NT2/D1 (cell line): ENCODE measurements at regions not wholly inside any gene's neighbourhood (a gene's known extent, or its start where the extent isn't known, plus 50 kb on each side); places are given as distances from the start of the nearest gene placed in this dataset.

Experiments used
- DNase-seq: peaks from one replicate; pipeline ENCODE4 v3.0.0-alpha.2; 2011; ENCODE audit warnings: low read depth, low spot score
- H3K27me3 ChIP-seq: 2 replicates; pipeline ENCODE4 v1.6.0; 2011; ENCODE audit warnings: mild to moderate bottlenecking; ENCODE audit not compliant: insufficient read length, insufficient read depth
- H3K36me3 ChIP-seq: 2 replicates; pipeline ENCODE4 v1.6.1; 2011; ENCODE audit warnings: mild to moderate bottlenecking, low read length, mixed read lengths; ENCODE audit not compliant: insufficient read depth, insufficient read length
- H3K4me1 ChIP-seq: 2 replicates; pipeline ENCODE4 v1.5.1; 2011; ENCODE audit not compliant: insufficient read depth, insufficient read length
- H3K4me3 ChIP-seq: 2 replicates; pipeline ENCODE4 v1.5.1; 2011; ENCODE audit warnings: low read depth; ENCODE audit not compliant: insufficient read length
- H3K9ac ChIP-seq: 2 replicates; pipeline ENCODE4 v1.6.0; 2011; ENCODE audit warnings: low read depth; ENCODE audit not compliant: insufficient read length
- H3K9me3 ChIP-seq: 2 replicates; pipeline ENCODE4 v1.5.1; 2011; ENCODE audit warnings: mild to moderate bottlenecking, low read length; ENCODE audit not compliant: insufficient read depth
- SUZ12 ChIP-seq: IDR thresholded peaks from 2 replicates; pipeline ENCODE4 v1.6.1; 2011; ENCODE audit not compliant: insufficient read length, insufficient read depth; ENCODE audit errors: extremely low read depth
- YY1 ChIP-seq: IDR thresholded peaks from 2 replicates; pipeline ENCODE4 v1.6.1; 2011; ENCODE audit not compliant: insufficient read length, insufficient read depth
- ZNF274 ChIP-seq: IDR thresholded peaks from 2 replicates; pipeline ENCODE4 v1.6.1; 2011; ENCODE audit warnings: mild to moderate bottlenecking, low read depth, low read length

DNA sequence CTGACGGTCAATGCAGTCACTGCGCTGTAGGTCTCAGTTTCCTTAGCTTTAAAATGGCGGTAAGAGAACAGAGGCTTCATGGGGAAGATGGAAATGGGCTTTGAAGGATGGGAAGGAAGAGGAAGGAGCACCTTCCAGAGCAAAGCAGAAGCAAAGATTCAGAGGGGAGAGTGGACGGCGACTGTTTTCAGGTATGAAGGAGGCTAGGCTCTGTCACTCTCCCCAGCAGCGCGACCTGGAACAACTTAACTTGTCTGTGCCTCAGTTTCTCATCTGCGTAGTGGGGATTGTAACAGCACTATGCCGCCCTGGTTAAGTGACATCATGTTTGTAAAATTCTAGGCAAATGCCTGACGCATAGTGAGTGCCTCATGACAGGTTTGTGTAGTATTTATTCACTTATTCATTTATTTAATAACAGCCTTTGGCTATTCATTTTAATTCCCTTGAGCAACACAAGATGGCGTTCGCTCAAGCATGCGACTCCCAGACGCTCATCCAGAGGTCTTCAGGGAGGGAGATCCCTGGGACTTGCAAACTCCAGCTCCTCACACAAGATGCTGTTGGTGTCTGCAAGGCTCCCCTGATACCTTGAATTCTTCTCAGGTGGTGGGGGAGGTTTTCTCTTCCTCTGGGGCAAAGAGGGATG, 336.3 kb downstream of the DYSF start:
- Histone ChIP-seq H3K4me1 (peaks cover 9% of the 10 kb centered on the region), H3K9ac (no peak overlapping the region), H3K9me3 (no peaks in the 10 kb centered on the region), H3K27me3 (no peaks in the 10 kb centered on the region), H3K36me3 (no peaks in the 10 kb centered on the region), H3K4me3 (no peak overlapping the region)
- DNase-seq, result no peak
- TF ChIP-seq SUZ12 (no peak), ZNF274 (no peak), YY1 (no peak)

DNA sequence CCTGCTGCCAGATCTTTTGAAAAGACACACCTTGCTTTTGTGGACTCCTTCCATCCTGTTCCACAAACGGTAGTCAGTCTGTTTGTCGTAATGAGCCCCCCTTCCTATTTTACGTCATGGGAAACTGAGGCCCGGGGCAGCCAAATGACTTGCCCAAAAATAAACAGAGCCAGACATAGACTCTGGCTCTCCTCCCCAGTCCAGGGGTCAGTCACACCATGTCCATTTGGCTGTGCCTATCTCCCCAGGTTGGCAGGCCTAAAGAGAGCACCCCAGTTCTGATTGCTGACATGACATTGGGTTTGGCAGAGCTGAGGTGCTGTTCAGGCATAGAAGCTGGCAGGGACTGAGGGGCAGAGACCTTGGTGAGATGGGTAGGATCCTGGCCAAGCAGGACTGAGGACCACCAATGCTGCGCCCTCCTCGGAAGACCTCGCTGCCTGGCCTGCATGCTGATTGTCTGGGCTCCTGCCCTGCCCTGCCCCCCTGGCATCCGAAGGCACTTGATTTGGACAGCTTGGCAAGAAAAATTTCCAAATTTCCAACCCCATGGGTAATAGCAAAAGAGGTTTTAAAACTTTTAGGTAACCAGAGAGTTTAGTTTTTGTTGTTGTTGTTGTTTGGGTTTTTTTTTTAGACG, 335.4 kb downstream of the DYSF start:
- Histone ChIP-seq H3K9me3 (no peaks in the 10 kb centered on the region), H3K27me3 (no peaks in the 10 kb centered on the region), H3K9ac (no peak overlapping the region), H3K4me1 (peaks cover 4% of the 10 kb centered on the region), H3K36me3 (no peaks in the 10 kb centered on the region), H3K4me3 (no peak overlapping the region)
- DNase-seq, result no peak
- TF ChIP-seq SUZ12 (no peak), YY1 (no peak), ZNF274 (no peak)

DNA sequence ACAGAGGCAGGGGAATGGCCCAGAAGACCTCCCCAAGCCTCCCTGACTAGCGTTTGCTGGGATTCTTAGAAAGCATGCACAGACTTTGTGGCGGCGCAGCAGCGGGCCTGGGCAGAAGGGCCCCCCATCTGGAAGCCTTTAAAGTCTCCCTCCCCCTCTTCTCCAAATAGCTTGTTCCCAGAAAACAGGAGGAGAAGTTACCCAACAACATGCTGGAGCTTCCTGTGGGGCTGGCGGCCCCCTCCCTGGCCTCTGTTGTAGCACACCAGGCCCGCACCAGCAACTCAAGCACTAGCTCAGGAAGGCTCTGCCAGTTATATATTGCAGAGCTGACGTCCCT, 334.8 kb downstream of the DYSF start:
- H3K4me3 ChIP-seq, result no peak overlapping the region
- H3K9ac ChIP-seq, result no peak overlapping the region
- no peaks in the 10 kb centered on the region for H3K9me3 ChIP-seq
- DNase-seq, result no peak
- no peaks in the 10 kb centered on the region for H3K27me3 ChIP-seq
- peaks cover 4% of the 10 kb centered on the region for H3K4me1 ChIP-seq
- TF ChIP-seq SUZ12 (no peak), ZNF274 (no peak), YY1 (no peak)
- H3K36me3 ChIP-seq, result no peaks in the 10 kb centered on the region

DNA sequence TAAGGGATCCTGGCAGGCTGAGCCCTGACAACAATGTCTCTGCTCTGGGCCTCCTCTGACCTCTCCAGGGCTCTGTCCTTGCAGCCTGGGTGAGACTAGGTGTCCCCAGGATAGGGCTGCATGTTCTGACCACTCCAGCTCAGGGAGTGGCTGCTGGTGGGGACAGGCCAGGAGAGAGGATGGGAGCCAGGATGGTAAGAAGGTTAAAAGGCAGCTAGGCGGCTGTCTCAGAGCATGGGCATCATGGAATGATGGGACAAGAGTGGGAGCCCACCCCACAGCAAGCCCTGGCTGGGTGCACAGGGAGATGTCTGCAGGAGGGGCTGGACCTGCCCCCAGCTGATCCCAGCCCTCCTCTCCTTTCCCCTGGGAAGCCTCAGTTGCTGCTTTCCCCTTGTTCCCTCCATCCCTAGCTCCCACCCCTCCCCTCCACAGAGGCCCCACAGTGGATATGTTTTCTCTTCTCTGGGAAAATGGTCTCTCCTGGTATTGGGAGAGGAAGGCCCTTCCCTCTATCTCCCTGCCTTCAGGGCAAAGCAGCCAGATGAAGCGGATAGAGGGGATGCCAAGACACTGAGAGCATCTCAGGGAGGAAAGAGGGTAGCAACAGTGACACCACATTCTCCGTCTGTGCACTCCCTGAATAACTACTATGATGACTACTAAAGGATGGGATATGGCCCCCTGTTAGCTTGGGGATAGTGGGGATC, 334.3 kb downstream of the DYSF start:
- Histone ChIP-seq H3K36me3 (no peaks in the 10 kb centered on the region), H3K4me1 (peaks cover 4% of the 10 kb centered on the region), H3K4me3 (no peak overlapping the region), H3K9me3 (no peaks in the 10 kb centered on the region), H3K27me3 (no peaks in the 10 kb centered on the region), H3K9ac (no peak overlapping the region)
- DNase-seq, result no peak
- TF ChIP-seq SUZ12, result no peak
- no peak for TF ChIP-seq YY1
- TF ChIP-seq ZNF274, result no peak

DNA sequence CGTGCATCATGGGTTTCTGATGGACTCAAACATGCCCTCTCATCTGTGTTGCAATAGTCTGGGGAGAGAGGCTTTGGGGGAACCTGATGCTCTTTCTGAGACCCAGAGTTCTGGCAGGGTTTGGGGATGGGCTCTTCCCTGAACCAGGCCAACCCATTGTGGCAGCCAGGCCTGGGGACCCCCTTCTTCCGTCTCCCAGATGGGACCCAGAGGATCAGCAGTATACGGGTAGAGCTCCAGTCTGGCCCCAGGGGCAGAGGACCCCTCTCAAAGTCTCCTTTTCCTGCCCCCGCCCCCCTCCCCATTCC, 333.7 kb downstream of the DYSF start:
- TF ChIP-seq ZNF274, result no peak
- no peak for TF ChIP-seq SUZ12
- no peak for TF ChIP-seq YY1
- DNase-seq, result no peak
- Histone ChIP-seq H3K36me3 (no peaks in the 10 kb centered on the region), H3K9me3 (no peaks in the 10 kb centered on the region), H3K9ac (no peak overlapping the region), H3K27me3 (no peaks in the 10 kb centered on the region), H3K4me1 (peaks cover 4% of the 10 kb centered on the region), H3K4me3 (no peak overlapping the region)

DNA sequence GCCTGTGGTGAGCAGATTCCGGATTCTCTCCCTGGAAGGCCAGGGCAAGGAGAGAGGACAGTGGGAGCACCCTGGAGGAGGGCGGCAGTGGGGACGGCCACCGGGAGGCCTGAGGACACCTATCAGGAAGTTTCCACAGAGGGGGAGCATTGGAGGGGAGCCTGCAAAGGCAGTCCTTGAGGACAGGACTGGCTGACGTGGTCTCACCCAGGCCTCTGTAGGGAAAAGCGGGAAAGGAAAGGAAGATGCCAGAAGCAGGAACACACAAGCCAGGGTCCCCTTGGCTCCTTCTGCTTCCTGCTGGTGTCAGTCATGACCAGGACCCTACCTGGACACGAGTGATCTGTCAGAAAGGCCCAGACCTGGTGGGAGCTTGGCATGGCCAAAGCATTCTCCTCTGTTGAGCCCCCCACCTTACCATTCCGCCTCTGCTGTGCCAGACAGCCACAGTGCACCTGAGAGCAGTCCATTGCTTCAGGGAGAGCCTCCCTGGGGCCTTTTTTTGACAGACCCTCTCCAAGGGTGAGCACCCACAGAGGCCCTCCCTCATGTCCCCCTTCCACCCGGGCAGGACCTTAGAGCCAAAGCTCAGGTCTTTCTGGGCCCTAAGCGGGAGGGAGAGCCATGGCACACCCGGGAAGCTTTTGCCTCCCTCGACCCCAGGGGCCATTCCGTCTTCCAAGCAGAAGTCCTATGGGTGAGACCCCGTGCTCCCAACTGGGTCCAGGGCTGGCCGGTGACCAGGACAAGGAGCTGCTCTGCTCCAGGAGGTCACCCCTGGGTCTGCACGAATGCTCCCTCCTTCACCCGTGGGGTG, 333.1 kb downstream of the DYSF start:
- DNase-seq, result no peak
- no peaks in the 10 kb centered on the region for H3K9me3 ChIP-seq

DNA sequence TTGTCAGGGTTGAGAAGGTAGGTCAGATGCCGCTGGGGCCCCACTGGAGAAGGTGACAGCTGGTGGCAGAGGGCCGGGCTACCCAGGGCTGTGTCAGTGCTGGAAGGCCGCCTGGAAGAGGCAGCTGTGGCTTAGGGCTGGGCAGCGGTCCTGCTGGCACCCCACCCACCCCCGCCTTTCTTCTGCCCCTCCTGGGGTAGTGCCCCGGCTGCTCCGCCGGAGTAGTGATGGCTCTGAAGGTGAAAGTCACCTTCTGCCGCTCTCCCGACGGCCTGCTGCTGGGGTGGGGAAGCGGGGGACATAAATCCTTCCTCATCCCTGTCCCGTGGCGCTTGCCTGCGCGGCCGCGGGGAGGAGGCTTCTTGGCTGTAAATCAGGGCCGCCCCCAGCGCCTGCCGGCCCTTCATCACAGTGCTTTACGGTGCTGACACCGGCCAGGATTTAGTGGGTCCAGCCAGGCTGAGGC, 332.2 kb downstream of the DYSF start:
- Histone ChIP-seq H3K4me3 (no peak overlapping the region), H3K9me3 (no peaks in the 10 kb centered on the region), H3K4me1 (peaks cover 4% of the 10 kb centered on the region), H3K36me3 (no peaks in the 10 kb centered on the region), H3K9ac (no peak overlapping the region), H3K27me3 (no peaks in the 10 kb centered on the region)
- no peak for TF ChIP-seq SUZ12
- TF ChIP-seq YY1, result no peak
- no peak for TF ChIP-seq ZNF274
- no peak for DNase-seq

More for the DNA sequence above, 333.1 kb downstream of the DYSF start:
- H3K4me3 ChIP-seq, result no peak overlapping the region
- H3K36me3 ChIP-seq, result no peaks in the 10 kb centered on the region
- H3K9ac ChIP-seq, result no peak overlapping the region
- H3K4me1 ChIP-seq, result peaks cover 4% of the 10 kb centered on the region
- H3K27me3 ChIP-seq, result no peaks in the 10 kb centered on the region
- no peak for TF ChIP-seq SUZ12
- TF ChIP-seq YY1, result no peak
- no peak for TF ChIP-seq ZNF274
